ENCODE measurements at regions not wholly inside any gene's neighbourhood (a gene's known extent, or its start where the extent isn't known, plus 50 kb on each side); places are given as distances from the start of the nearest gene placed in this dataset.

DNA sequence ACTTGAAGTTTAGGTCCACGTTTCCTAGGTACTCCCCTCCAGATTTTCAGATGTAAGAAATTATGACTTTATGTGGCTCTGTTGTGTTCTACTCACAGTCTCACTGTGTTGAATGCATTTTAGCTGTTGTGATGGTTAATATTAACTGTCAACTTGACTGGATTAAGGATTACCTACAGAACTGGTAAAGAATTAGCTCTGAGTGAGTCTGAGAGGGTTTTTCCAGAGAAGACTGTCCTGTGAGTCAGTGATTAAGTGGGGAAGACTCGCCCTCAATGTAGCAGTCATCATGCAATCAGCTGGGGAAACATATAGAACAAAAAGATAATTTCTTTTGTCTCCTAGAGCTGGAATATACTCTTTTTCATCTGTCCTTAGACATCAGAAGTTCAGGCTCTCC is 493.4 kb downstream of the ACTRT1 start:
- Histone ChIP-seq H4K8ac (replicated peaks; ENCODE audit: insufficient read length, low read depth, low read length) (no peak overlapping the region), H2AK5ac (ENCODE audit: insufficient read length, low read length) (no peak overlapping the region), H3K79me2 (ENCODE audit: insufficient read depth, low read length) (no peaks in the 10 kb centered on the region), H2AFZ (ENCODE audit: low read length) (no peak overlapping the region), H2BK15ac (ENCODE audit: low read depth, low read length) (no peak overlapping the region), H3K9ac (ENCODE audit: extremely low read depth, insufficient read length, low read length) (no peak overlapping the region), H3T11ph (ENCODE audit: low read length) (no peak overlapping the region), H3K27me3 (ENCODE audit: insufficient read depth, low read length) (no peaks in the 10 kb centered on the region), H3K27ac (ENCODE audit: insufficient read length, low read depth, low read length) (no peak overlapping the region), H3K56ac (ENCODE audit: insufficient read length, low read depth, low read length) (no peak overlapping the region), H3K4ac (ENCODE audit: low read depth, low read length) (no peak overlapping the region), H4K91ac (ENCODE audit: insufficient read length, low read depth, low read length) (no peak overlapping the region), H3K4me1 (ENCODE audit: insufficient read depth, low read length) (no peaks in the 10 kb centered on the region), H4K5ac (ENCODE audit: insufficient read length, low read depth, low read length) (no peak overlapping the region), H2BK120ac (ENCODE audit: low read depth, low read length, poor library complexity, severe bottlenecking) (no peak overlapping the region), H3K79me1 (ENCODE audit: insufficient read depth, low read depth, low read length, poor library complexity, severe bottlenecking) (no peaks in the 10 kb centered on the region), H2BK5ac (ENCODE audit: insufficient read length, low read length) (no peak overlapping the region), H3K23me2 (ENCODE audit: insufficient read length, low read depth, low read length, poor library complexity, severe bottlenecking) (no peaks in the 10 kb centered on the region), H3K14ac (ENCODE audit: insufficient read depth, low read length) (no peak overlapping the region), H3K4me2 (ENCODE audit: insufficient read depth, insufficient read length, low read length) (no peak overlapping the region), H4K20me1 (ENCODE audit: control insufficient read depth, insufficient read depth, insufficient read length) (no peaks in the 10 kb centered on the region), H3K18ac (ENCODE audit: insufficient read length, low read depth, low read length) (no peak overlapping the region), H3K23ac (ENCODE audit: insufficient read length, low read depth, low read length) (no peak overlapping the region), H3K9me3 (ENCODE audit: control insufficient read depth, low read depth, low read length) (no peaks in the 10 kb centered on the region), H2BK20ac (ENCODE audit: low read depth, low read length, poor library complexity, severe bottlenecking) (no peak overlapping the region), H2BK12ac (ENCODE audit: insufficient read length, low read depth, low read length) (no peak overlapping the region)
- Mint-ChIP-seq H3K4me3 (no peak overlapping the region), H3K9me3 (peaks cover 38 to 73% of the 10 kb centered on the region in 2 experiments), H3K4me1 (no peaks in the 10 kb centered on the region), H3K36me3 (ENCODE audit: insufficient read depth in 1 of 3, low read depth in 3 of 3) (peaks cover 0 to 21% (median 15%) of the 10 kb centered on the region in 3 experiments), H3K27me3 (ENCODE audit: low read depth) (peaks cover 2% of the 10 kb centered on the region; the same call in 1 of the 2 replicates), H3K27ac (no peak overlapping the region)
- WGBS (ENCODE audit: extremely low coverage, insufficient read length, low lambda C conversion rate) = no CpG with 5 or more reads among the region's 2 CpGs
- no peak for TF ChIP-seq CTCF (conservative IDR thresholded peaks at IDR 0.05)
- DNase-seq = no peak
